Calu3 (cell line): ENCODE measurements at regions not wholly inside any gene's neighbourhood (a gene's known extent, or its start where the extent isn't known, plus 50 kb on each side); places are given as distances from the start of the nearest gene placed in this dataset.

Experiments used
- BruUV-seq: library from RNA; stranded (reverse); fragments of 400-500 nt; replicated peaks from 2 replicates; lab custom pipeline; 2021; lab: Mats Ljungman, UMichigan
- CTCF ChIA-PET: fragments of 300-600 bp; sonication (Branson Sonifier 250); formaldehyde crosslinking; loops from one replicate; lab custom pipeline; 2022; ENCODE audit warnings: antibody characterized with exemption; lab: Charles Lee
- DNase-seq: peaks from one replicate; pipeline ENCODE4 v3.0.0; 2022
- H3K27ac Mint-ChIP-seq: one replicate; pipeline ENCODE4 v1.8.0; 2022; ENCODE audit warnings: mixed read lengths; ENCODE audit not compliant: unreplicated experiment
- H3K27me3 Mint-ChIP-seq: one replicate; pipeline ENCODE4 v1.8.0; 2022; ENCODE audit warnings: mixed read lengths; ENCODE audit not compliant: unreplicated experiment
- H3K36me3 Mint-ChIP-seq: one replicate; pipeline ENCODE4 v1.8.0; 2022; ENCODE audit warnings: mild to moderate bottlenecking, moderate library complexity, mixed read lengths; ENCODE audit not compliant: insufficient read depth, unreplicated experiment
- H3K4me1 Mint-ChIP-seq: one replicate; pipeline ENCODE4 v1.8.0; 2022; ENCODE audit warnings: mild to moderate bottlenecking, low read depth, mixed read lengths; ENCODE audit not compliant: unreplicated experiment
- H3K4me3 Mint-ChIP-seq: one replicate; pipeline ENCODE4 v1.8.0; 2022; ENCODE audit warnings: mild to moderate bottlenecking, low read depth, moderate library complexity, mixed read lengths; ENCODE audit not compliant: unreplicated experiment
- H3K9me3 Mint-ChIP-seq: one replicate; pipeline ENCODE4 v1.8.0; 2022; ENCODE audit warnings: low read depth, mixed read lengths; ENCODE audit not compliant: unreplicated experiment
- CTCF ChIP-seq: fragments of 200-600 bp; IDR thresholded peaks from one replicate; pipeline ENCODE4 v1.8.0; 2022; ENCODE audit warnings: antibody characterized with exemption; ENCODE audit not compliant: unreplicated experiment
- intact Hi-C: fragments of 100-400 bp; cut with micrococcal nuclease; formaldehyde crosslinking; loops from one replicate; pipeline ENCODE4 v1.10.0; 2022; ENCODE audit not compliant: unreplicated experiment

- no peaks in the 10 kb centered on the region for H3K27me3 Mint-ChIP-seq
- no peak for DNase-seq
- no peak for TF ChIP-seq CTCF
- intact Hi-C loops, result no loop called here
- H3K36me3 Mint-ChIP-seq, result no peaks in the 10 kb centered on the region
- no peak overlapping the region for H3K4me3 Mint-ChIP-seq
- no peaks in the 10 kb centered on the region for H3K9me3 Mint-ChIP-seq
- H3K4me1 Mint-ChIP-seq, result no peaks in the 10 kb centered on the region
- H3K27ac Mint-ChIP-seq, result no peak overlapping the region
- BruUV-seq, result no TSS peak
- CTCF ChIA-PET, result no interaction called here
Measured at GRCh38 chr13:106690779-106691178, 122.8 kb upstream of the ARGLU1 start.

- no peak for TF ChIP-seq CTCF
- Mint-ChIP-seq H3K4me1 (no peaks in the 10 kb centered on the region), H3K36me3 (no peaks in the 10 kb centered on the region), H3K27me3 (no peaks in the 10 kb centered on the region), H3K9me3 (no peaks in the 10 kb centered on the region), H3K4me3 (no peak overlapping the region), H3K27ac (no peak overlapping the region)
- CTCF ChIA-PET, result no interaction called here
- intact Hi-C loops, result no loop called here
- no peak for DNase-seq
- no TSS peak for BruUV-seq
Measured at GRCh38 chr13:106689906-106690305, 122.0 kb upstream of the ARGLU1 start.

GRCh38 chr13:106688940-106689339, 121.0 kb upstream of the ARGLU1 start:
- H3K27ac Mint-ChIP-seq, result no peak overlapping the region
- no peak overlapping the region for H3K4me3 Mint-ChIP-seq
- no peak for DNase-seq
- no peaks in the 10 kb centered on the region for H3K27me3 Mint-ChIP-seq
- H3K36me3 Mint-ChIP-seq, result no peaks in the 10 kb centered on the region
- no TSS peak for BruUV-seq
- H3K9me3 Mint-ChIP-seq, result no peaks in the 10 kb centered on the region
- intact Hi-C loops, result no loop called here
- CTCF ChIA-PET, result no interaction called here
- TF ChIP-seq CTCF, result no peak
- H3K4me1 Mint-ChIP-seq, result no peaks in the 10 kb centered on the region

- H3K27ac Mint-ChIP-seq, result no peak overlapping the region
- CTCF ChIA-PET, result no interaction called here
- H3K36me3 Mint-ChIP-seq, result no peaks in the 10 kb centered on the region
- intact Hi-C loops, result no loop called here
- peaks cover 3% of the 10 kb centered on the region for H3K9me3 Mint-ChIP-seq
- no peaks in the 10 kb centered on the region for H3K27me3 Mint-ChIP-seq
- TF ChIP-seq CTCF, result no peak
- no peaks in the 10 kb centered on the region for H3K4me1 Mint-ChIP-seq
- BruUV-seq, result no TSS peak
- H3K4me3 Mint-ChIP-seq, result no peak overlapping the region
- no peak for DNase-seq
Measured at GRCh38 chr13:106686163-106686562, 118.2 kb upstream of the ARGLU1 start.
